HG02973 (cell line): ENCODE measurements at regions not wholly inside any gene's neighbourhood (a gene's known extent, or its start where the extent isn't known, plus 50 kb on each side); places are given as distances from the start of the nearest gene placed in this dataset.
"Not testable (repeated sequence)": the region's sequence is repeated elsewhere in the genome, so short reads cannot be mapped to it uniquely, and the experiment has no call there.

Source experiments
- ATAC-seq: cut with Tn5 transposase; IDR thresholded peaks from one replicate; pipeline ENCODE4 v1.9.1; 2021; ENCODE audit warnings: moderate library complexity; ENCODE audit not compliant: unreplicated experiment

DNA sequence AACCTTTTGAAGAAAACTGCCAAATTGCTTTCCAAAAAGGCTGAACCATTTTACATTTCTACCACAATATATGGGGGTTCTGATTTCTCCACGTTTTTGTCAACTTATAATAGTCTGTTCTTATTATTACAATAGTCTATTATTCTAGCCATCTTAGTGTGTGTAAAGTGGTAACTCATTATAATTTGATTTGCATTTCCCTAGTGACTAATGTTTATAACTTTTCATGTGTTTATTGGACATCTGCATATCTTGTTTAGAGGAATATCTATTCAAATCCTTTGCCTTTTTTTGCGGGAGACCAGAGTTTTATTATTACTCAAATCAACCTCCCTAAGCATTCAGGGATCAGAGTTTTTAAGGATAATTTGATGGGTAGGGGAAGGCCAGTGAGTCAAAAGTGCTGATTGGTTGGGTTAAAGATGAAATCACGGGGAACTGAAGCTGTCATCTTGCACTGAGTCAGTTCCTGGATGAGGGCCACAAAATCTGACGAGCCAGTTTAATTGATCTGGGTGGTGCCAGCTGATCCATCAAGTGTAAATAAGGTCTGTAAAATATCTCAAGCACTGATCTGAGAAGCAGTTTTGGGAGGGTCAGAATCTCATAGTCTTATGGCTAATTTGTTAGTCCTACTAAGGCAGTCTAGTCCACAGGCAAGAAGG is 303.4 kb upstream of the NCKAP5 start:
- no peak for ATAC-seq

DNA sequence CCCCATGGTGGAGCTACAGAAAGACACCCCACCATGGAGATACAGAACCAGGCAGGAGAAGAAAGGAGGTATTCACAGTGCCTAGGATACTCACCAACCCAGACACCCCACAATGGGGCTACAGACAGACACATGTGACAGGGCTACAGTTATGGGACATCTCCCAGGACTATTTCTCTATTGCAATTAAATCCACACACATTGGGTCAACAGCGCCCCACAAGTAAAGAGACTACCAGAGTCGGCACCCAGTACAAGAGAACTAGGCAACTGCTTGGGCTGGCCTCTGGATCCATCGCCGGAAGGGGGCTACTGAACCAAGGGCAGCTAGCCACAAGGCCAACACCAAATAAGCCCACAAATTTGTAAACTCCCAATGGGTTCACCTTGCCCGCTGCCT is 310.1 kb upstream of the NCKAP5 start:
- no peak for ATAC-seq

DNA sequence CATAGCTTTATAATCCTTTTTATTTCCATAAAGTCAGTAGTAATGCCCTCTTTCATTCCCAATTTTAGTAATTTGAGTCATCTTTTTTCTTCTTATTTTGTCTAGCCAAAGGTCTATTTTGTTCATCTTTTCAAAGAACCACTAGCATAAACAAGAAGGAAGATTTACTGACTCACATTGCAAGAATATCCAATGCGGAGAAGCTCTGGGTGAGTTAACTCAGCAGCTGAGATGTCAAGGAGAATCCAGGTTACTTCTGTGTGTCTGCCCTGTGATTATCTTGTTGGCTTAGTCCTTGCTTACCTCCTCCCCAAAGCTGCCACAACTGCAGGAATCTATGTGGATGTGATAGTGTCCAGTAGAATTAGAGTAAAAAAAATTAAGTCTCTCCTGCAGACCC is 311.4 kb upstream of the NCKAP5 start:
- ATAC-seq: no peak

DNA sequence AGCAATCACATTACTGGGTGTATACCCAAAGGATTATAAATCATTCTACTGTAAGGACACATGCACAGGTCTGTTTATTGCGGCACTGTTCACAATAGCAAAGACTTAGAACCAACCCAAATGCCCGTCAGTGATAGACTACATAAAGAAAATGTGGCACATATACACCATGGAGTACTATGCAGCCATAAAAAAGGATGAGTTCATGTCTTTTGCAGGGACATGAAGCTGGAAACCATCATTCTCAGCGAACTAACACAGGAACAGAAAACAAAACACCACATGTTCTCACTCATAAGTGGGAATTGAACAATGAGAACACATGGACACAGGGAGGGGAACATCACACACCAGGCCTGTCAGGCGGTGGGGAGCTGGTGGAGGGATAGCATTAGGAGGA is 313.9 kb upstream of the NCKAP5 start:
- ATAC-seq: not testable (repeated sequence)

DNA sequence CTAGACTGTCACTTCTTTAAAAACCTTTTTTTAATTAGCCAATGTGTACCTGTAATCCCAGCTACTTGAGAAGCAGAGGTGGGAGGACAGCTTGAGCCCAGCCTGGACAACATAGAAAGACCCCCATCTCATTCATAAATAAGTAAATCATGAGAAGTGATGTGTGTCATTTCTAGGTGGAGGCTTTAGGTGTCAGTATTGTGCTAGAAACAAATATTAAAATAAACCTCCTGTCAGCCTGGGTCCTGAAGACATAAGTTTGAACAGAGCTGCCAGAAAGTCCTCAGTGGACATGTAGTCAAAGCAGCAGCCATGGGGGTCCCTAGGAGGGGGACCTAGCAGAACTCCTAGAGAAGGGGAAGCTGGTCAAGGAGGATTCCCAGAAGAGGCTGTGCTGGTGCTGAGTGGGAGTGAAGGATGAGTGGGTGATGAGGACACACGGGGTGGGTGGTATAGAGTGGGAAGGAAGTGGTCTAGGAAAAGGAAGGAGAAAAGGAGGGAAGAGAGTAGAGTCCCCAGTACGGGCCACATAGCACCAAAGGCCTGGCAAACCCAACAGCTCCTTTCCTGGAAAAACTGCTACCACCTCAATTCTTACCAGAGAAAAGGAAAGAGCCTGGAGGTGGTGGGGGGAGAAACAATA is 316.6 kb upstream of the NCKAP5 start:
- no peak for ATAC-seq

DNA sequence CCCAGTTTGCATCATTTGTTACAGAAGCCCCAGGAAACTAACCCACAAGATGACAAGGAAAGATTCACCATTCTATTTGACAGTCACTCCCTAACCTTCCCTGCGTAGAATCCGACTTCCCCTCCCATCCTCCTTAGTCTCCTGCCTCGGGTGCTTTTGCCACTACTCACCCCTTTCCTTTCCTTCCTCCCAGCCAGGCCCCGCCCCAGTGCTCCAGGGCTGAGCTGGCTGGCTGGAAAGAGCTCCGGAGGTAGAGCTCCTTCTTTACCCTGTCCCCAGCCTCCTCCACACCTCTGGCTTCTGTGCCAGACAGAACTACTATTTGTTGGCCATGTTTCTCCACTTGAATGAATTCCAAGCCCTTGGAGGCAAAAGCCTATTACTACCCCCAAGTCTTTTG is 317.6 kb upstream of the NCKAP5 start:
- no peak for ATAC-seq

DNA sequence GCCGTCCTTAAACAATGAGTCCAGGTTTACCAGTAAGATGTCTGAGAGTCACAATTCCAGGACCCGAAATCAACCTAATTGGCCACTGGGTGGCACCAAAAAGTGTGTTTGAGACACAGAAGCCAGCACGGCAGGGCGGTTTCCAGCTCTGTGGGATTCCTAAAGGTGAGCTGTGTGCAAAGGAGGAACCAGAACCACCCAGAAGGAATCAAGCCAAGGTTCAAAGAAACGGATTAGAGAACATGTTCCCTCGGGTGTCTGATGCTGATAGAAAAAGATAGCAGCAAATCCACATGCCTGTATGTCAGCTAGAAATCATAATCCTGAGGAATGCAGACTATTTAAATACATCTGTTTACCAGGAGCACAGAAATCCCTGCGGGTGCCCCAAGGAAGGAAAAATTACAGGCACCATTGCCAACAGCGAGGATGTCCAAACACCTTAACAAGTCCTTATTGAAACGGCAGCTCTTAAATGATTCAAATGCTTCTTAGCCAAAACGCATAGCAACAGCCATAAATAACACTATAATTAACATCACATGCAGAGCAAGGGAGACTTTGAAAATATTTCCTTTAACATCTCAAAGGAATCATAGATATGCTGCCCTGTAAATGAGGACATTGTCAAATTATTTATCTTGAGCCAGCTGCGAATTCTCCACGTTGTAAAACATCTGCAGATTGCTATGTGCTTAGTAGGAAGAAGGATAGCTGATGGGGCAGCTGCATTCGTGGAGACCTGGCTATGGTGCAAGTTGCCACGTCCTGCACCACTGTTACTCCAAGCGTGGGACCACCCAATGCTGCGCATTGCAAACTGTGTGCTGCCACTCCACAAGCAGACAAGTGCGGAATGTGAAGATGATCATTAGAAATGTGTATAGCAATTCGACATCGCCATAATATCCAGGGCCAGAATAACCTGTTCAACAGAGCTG is 318.7 kb upstream of the NCKAP5 start:
- ATAC-seq: peak; percentile 76

DNA sequence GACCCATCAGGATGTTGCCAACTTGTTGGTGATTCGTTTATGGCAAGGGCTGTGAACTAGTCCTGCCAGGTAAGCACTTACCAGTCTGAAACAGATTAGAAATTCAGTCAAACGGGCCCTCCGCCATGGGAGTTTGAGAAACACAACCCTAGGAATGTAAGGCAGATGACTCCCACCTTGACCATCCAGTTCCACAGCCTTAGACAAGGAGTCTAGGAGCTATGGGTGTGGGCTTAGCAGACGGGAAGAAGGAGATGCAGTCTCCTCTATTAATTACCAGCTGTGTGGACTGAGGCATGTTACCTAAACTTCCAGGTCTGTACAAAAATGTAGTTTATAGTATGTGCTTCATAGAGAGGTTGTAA is 319.4 kb upstream of the NCKAP5 start:
- no peak for ATAC-seq

DNA sequence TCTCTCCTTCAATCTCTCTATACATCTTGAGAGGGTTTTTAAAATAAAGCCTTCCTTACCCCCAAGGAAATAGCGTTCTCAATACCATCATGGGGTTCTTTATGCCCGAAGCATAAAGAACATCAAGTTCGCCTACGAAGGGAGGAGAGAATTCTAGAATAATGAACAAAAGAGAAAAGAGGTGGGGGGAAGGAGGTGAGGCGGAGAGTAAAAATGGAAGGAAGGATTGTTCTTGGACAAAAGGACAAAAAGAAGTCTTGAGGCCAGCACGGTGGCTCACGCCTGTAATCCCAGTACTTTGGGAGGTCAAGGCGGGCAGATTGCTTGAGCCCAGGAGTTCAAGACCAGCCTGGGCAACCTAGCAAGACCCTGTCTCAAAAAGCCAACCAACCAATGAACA is 319.8 kb upstream of the NCKAP5 start:
- no peak for ATAC-seq

DNA sequence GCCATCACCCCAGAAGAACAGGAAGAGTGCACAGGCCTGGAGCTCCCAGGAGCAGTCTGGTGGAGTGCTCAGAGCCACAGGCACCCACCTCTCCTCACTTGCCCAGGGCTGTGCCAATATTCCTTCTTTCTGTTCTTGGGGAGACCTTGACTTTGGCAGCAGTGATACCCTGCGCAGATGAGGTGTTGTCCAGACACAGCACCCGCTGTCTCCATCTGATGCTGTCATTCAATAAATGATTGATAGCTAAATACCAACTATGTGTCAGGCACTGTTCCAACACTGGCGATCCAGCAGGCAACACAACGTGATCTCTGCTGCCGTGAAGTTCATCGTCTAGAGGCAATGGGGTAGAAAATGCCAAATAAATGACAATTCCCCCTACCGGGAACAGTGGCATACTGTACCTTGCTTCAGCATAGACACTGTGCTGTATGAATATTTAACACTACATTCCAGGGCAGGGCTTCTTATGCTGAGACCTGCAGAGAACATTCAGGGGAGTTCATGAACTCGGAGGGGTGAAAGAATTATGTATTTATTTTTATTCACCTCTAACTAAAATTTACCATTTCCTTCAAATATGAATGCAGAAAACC is 320.5 kb upstream of the NCKAP5 start:
- no peak for ATAC-seq

DNA sequence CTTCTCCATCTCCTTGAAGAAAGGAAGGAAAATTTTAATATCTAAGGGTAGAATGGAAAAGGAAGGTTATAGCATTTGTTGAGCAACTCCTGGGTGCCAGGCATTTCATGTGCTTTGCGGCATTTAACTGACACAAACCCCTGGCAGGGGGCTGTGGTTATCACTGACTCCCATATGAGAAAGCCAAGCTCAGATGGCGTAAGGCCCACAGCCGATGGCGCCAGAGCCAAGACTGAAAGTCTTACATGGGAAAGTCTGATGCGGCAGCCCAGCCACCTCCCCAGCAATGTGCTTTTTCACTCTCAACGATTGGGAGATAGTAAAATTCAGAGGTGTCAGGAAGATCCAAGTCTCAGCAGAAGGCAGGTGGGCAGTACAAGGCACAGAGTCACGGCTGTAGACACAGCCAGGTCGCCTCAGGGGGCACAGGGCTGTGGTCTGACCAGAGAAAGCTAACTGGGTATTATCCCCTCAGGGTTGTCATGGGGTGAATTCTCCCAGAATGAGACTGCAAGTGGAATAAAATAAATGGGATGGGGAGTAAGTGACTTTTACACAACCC is 324.2 kb upstream of the NCKAP5 start:
- ATAC-seq: no peak

DNA sequence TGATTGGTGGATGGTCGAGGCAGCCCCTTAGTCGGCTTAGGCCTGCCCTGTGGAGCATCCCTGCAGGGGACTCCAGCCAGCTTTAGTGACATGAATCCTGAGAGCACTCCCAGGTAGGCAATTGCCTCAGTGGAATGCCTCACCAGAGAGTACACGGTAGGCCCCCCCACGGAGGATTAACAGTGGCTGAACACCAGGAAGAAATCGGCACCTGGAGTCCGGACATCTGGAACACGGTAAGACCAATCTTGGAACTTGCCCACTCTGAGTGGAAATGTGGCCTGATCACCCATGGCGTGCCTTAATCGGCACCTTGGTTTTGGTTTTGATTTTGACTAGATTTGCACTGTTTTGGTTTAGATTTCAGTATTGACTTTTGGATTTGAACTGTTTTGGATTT is 326.2 kb upstream of the NCKAP5 start:
- ATAC-seq: no peak

DNA sequence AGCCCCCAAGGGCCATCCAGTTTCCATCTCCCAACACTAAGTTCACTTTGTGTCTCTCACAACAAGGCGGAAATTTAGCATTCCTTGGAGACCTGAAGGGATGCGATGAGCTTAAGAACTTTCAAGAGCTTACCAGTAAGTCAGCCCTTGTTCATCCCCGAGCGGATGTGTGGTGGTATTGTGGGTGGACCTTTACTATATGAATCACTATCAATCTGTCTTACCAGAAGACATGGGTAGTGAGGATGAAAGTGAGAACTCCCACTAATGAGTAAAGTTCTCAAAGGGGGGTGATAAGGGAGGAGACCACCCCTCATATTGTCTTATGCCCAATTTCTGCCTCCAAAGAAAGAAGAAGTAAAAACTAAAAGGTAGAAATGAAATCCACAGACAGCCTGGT is 329.6 kb upstream of the NCKAP5 start:
- not testable (repeated sequence) for ATAC-seq

DNA sequence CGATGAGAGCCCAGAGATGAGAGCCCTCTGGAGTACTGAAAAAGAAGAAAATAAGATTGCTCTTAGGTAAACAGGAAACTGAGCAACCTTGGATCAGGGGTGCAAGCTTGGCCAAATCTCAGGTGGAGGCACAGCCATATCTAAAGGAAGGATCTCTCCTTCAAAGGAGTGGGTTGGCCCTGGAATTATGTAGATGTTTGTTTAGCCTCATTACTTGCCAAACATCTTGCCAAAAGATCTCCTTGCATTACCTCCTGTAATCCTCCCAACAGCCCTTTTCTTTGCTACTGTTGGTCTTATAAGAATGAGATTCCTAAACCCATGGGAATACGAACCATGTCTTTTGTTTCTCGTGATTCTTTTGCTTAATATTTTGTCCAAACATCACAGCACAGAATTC is 332.6 kb upstream of the NCKAP5 start:
- no peak for ATAC-seq

DNA sequence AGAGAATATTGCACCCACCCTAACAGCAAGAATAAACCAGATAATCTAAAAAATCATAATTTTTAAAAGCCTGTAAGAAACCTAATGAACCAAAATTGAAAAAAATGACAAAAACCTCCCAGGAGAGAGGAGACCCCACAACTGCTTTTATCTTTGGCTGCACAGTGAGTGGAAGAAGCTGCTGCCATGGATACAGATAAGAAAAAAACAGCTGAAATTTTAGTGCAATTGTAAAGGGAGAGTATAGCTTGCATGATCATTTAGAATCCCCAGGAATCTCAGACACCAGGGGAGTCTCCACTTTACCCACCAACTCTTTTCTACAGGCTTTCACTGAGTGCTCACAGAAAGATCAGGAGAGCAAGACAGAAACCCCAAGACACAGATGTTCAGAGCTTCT is 338.1 kb upstream of the NCKAP5 start:
- ATAC-seq: no peak

DNA sequence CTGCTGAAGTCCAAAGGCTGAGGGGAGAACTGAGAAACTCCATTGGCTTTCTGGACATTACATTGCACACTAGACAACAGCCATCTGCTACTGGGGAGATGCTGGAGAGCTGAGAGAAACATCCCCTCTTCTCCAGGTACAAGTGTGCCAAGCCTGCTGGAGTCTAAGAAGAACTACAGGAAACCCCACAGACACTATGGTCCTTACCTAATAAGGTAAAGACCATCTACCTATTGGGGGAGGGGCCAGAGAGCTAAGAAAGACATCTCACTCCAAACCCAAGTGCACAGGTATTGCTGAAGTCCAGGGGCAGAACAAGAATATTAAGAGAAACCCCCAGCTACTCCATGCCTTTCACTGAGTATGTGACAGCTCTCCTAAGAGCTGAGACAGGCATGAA is 338.7 kb upstream of the NCKAP5 start:
- no peak for ATAC-seq

DNA sequence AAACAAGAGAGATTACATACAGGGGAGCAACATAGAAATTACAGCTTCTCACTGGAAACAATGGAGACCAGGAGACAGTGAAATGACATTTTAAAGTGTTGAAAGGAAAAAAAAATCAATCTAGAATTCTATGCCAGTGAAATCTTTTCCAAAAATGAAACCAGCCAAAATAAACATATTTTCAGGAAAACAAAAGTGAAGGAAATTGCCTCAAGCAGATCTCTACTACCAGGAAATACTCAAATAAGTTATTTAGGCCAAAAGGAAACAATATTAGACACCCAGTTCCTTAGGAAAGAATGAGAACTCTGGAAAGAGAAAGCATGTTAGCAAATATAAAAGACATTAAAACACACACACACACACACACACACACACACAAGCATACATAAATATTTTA is 339.9 kb upstream of the NCKAP5 start:
- ATAC-seq: no peak

DNA sequence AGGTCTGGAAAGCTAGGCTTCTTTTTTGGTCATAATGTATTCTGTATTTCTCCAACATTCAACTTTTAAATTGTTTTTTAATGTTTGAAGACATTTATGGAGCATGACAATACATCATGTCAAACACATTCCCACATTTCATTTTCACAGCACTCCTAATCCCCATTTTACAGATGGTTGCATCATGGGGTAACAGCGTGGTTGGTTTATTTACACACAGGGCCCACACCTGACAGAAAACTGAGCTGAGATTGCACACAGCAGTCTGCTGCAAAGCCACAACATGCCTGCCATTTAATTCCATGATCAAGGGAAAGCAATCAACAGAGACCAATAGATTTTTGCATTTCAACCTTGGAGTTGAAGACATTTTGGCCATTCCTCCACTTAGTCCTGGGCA is 335.7 kb upstream of the MGAT5 start:
- ATAC-seq: no peak

DNA sequence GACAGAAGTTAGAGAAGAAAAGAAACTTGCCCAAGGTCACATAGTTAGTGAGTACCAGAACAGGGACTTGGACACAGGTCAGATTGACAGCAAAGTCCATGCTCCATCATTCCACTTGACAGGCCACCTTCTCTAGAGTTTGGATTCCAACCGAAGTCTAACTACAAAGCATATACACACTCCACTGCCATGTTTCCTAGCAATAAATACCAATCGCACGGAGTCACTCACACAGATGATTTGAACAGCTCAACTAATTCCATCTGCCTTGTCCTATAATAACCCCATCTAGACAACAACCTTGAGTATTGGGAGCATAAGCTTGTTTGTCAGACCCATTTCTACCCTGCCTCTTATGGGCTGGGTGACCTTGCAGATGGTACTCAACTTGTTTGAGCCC is 334.6 kb upstream of the MGAT5 start:
- ATAC-seq: no peak

DNA sequence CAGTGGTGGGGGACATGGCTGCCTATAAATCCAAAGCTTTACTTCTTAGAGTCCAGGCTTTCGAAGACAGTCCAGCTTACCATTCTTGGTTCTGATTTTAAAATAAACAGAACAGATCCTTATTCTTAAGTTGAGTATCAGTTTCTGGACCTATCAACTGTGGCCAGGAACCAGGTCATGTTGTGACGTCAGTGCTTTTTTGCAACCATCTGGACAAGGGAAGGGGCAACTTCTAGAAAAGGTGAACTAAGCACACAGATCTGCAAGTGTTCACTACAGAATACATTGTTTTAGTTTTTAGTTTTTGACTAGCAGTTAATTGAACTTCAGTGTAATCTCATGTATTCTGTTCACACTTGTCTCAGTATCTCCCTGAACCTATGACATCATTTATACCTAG is 326.0 kb upstream of the MGAT5 start:
- no peak for ATAC-seq

DNA sequence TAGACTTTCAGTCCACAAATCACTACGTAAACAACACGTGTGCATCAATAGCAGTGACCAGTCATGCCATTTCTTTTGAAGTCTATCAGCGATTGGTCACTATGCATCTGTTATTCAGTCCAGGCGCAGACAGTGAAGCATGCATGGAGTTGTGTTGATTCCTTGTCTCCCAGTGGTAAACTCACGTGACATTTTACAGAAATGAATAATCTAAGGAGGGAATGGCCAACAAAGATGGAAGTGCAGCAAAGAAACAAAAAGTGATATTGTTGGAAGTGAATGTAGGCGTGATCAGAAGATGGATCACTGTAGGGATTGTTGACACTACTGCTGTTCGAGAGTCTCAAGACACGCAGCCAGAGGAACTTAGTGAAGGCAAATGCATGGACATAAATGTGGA is 317.8 kb upstream of the MGAT5 start:
- no peak for ATAC-seq
